Neural progenitor cell (in vitro differentiated cells): ENCODE measurements at regions not wholly inside any gene's neighbourhood (a gene's known extent, or its start where the extent isn't known, plus 50 kb on each side); places are given as distances from the start of the nearest gene placed in this dataset.
"Not testable (repeated sequence)": the region's sequence is repeated elsewhere in the genome, so short reads cannot be mapped to it uniquely, and the experiment has no call there.

Source experiments
- DNase-seq: peaks from one replicate; pipeline ENCODE4 v3.0.0-alpha.2; 2016; ENCODE audit warnings: low spot score
- H2AFZ ChIP-seq: fragments of 200-600 bp; sonication (generic); replicated peaks from 2 replicates; pipeline ENCODE4 v1.6.1; 2016; ENCODE audit warnings: antibody characterized with exemption
- H3F3A ChIP-seq: fragments of 200-600 bp; sonication (generic); 2 replicates; pipeline ENCODE4 v1.6.1; 2016; ENCODE audit warnings: antibody characterized with exemption, low read depth
- H3K27ac ChIP-seq: fragments of 200-600 bp; sonication (generic); 2 replicates; pipeline ENCODE4 v1.5.1; 2016; ENCODE audit warnings: mild to moderate bottlenecking
- H3K27me3 ChIP-seq: fragments of 200-600 bp; sonication (generic); 2 replicates; pipeline ENCODE4 v1.6.1; 2016; ENCODE audit warnings: mild to moderate bottlenecking, moderate library complexity
- H3K36me3 ChIP-seq: fragments of 200-600 bp; sonication (generic); 2 replicates; pipeline ENCODE4 v1.5.1; 2016
- H3K4me1 ChIP-seq: fragments of 200-600 bp; sonication (generic); 2 replicates; pipeline ENCODE4 v1.6.1; 2016; ENCODE audit warnings: mixed run types
- H3K4me2 ChIP-seq: fragments of 200-600 bp; sonication (generic); 2 replicates; pipeline ENCODE4 v1.6.1; 2016
- H3K4me3 ChIP-seq: fragments of 200-600 bp; sonication (generic); 2 replicates; pipeline ENCODE4 v1.5.1; 2016
- H3K79me2 ChIP-seq: fragments of 200-600 bp; sonication (generic); 2 replicates; pipeline ENCODE4 v1.6.1; 2016; ENCODE audit warnings: low read depth
- H3K9ac ChIP-seq: fragments of 200-600 bp; sonication (generic); 2 replicates; pipeline ENCODE4 v1.6.1; 2016
- H3K9me3 ChIP-seq: fragments of 200-600 bp; sonication (generic); 2 replicates; pipeline ENCODE4 v1.5.1; 2016; ENCODE audit warnings: low read depth
- H4K20me1 ChIP-seq: fragments of 200-600 bp; sonication (generic); 2 replicates; pipeline ENCODE4 v1.6.1; 2016; ENCODE audit warnings: low read depth
- H3K27ac Mint-ChIP-seq: 3 replicates; pipeline ENCODE4 v1.8.0; 2021; ENCODE audit warnings: mixed read lengths
- H3K27me3 Mint-ChIP-seq: 2 replicates; pipeline ENCODE4 v1.8.0; 2022; ENCODE audit warnings: low read depth, mild to moderate bottlenecking, inconsistent platforms, moderate library complexity, mixed read lengths; ENCODE audit not compliant: insufficient read depth
- H3K36me3 Mint-ChIP-seq: 3 replicates; pipeline ENCODE4 v1.8.0; 2021; ENCODE audit warnings: mixed read lengths
- H3K4me1 Mint-ChIP-seq: 3 replicates; pipeline ENCODE4 v1.8.0; 2021; ENCODE audit warnings: mixed read lengths
- H3K4me3 Mint-ChIP-seq: 3 replicates; pipeline ENCODE4 v1.8.0; 2021; ENCODE audit warnings: mild to moderate bottlenecking, moderate library complexity, mixed read lengths
- H3K9me3 Mint-ChIP-seq: 3 replicates; pipeline ENCODE4 v1.8.0; 2020; ENCODE audit warnings: mixed read lengths
- CTCF ChIP-seq: fragments of 200-600 bp; sonication (generic); IDR thresholded peaks from 2 replicates; pipeline ENCODE4 v1.5.1; 2017; ENCODE audit warnings: antibody characterized with exemption, mild to moderate bottlenecking
- EZH2 ChIP-seq: fragments of 200-600 bp; sonication (generic); IDR thresholded peaks from 2 replicates; pipeline ENCODE4 v1.6.1; 2017; ENCODE audit warnings: antibody characterized with exemption, mild to moderate bottlenecking, moderate library complexity
- EZH2phosphoT487 ChIP-seq: fragments of 200-600 bp; sonication (generic); IDR thresholded peaks from 2 replicates; pipeline ENCODE4 v1.6.1; 2017; ENCODE audit warnings: antibody characterized with exemption

- TF ChIP-seq CTCF (no peak), EZH2 (no peak), EZH2phosphoT487 (no peak)
- Histone ChIP-seq H3K79me2 (no peaks in the 10 kb centered on the region), H3K27me3 (no peaks in the 10 kb centered on the region), H2AFZ (no peak overlapping the region), H3K4me2 (no peak overlapping the region), H3K4me1 (peaks cover 7% of the 10 kb centered on the region), H3K36me3 (no peaks in the 10 kb centered on the region), H3F3A (peaks cover 5% of the 10 kb centered on the region), H3K9me3 (no peaks in the 10 kb centered on the region), H4K20me1 (no peaks in the 10 kb centered on the region), H3K4me3 (no peak overlapping the region), H3K9ac (no peak overlapping the region), H3K27ac (no peak overlapping the region)
- H3K27ac Mint-ChIP-seq: no peak overlapping the region
- H3K4me3 Mint-ChIP-seq: no peak overlapping the region
- no peaks in the 10 kb centered on the region for H3K4me1 Mint-ChIP-seq
- no peak for DNase-seq
- no peaks in the 10 kb centered on the region for H3K36me3 Mint-ChIP-seq
- peaks cover 8% of the 10 kb centered on the region for H3K9me3 Mint-ChIP-seq
- no peaks in the 10 kb centered on the region for H3K27me3 Mint-ChIP-seq
Observed at GRCh38 chr4:28296239-28296638, 1435.6 kb downstream of the STIM2 start.

DNA sequence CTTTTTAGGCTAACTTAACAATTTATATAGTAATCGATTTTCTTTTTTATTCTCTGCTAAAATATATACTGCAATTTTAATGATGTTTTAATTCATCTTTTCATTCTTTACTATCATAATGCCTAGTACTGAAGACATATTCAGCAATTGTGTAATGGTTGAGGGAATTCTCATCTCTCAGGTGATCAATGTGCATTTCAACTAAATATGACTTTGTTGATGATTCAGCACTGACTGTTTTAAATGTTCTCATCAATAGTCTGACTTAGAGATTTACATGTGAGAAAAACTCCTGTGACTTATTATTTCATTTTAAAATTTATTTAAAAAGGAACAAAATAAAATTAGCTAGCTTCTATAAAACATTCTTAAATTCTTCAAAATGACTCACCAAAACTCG is 1450.3 kb downstream of the STIM2 start:
- Histone ChIP-seq H3K4me3 (no peak overlapping the region), H3K36me3 (no peaks in the 10 kb centered on the region), H2AFZ (no peak overlapping the region), H3K4me2 (no peak overlapping the region), H3K27ac (no peak overlapping the region), H3K79me2 (no peaks in the 10 kb centered on the region), H3K27me3 (no peaks in the 10 kb centered on the region), H3K9me3 (no peaks in the 10 kb centered on the region), H4K20me1 (no peaks in the 10 kb centered on the region), H3K9ac (no peak overlapping the region), H3F3A (no peaks in the 10 kb centered on the region), H3K4me1 (no peaks in the 10 kb centered on the region)
- Mint-ChIP-seq H3K27ac (no peak overlapping the region), H3K9me3 (no peaks in the 10 kb centered on the region), H3K27me3 (peaks cover 2% of the 10 kb centered on the region), H3K4me1 (no peaks in the 10 kb centered on the region), H3K36me3 (no peaks in the 10 kb centered on the region), H3K4me3 (no peak overlapping the region)
- TF ChIP-seq EZH2phosphoT487 (no peak), EZH2 (no peak), CTCF (no peak)
- DNase-seq: no peak

- H3K36me3 Mint-ChIP-seq, H3K27ac Mint-ChIP-seq, H3K27ac ChIP-seq, H2AFZ ChIP-seq, H3K9me3 Mint-ChIP-seq, DNase-seq, H3K4me3 Mint-ChIP-seq, H3K36me3 ChIP-seq, H3K4me1 ChIP-seq, H3K27me3 Mint-ChIP-seq, H3K9me3 ChIP-seq, H3F3A ChIP-seq, H3K9ac ChIP-seq, H3K4me1 Mint-ChIP-seq, H4K20me1 ChIP-seq, H3K79me2 ChIP-seq, H3K27me3 ChIP-seq, H3K4me3 ChIP-seq, H3K4me2 ChIP-seq: not testable (repeated sequence)
Observed at GRCh38 chr4:28312497-28312896, 1451.9 kb downstream of the STIM2 start.

- no peak overlapping the region for H3K4me3 ChIP-seq
- H3K36me3 Mint-ChIP-seq: no peaks in the 10 kb centered on the region
- H3K27ac ChIP-seq: no peak overlapping the region
- H3K36me3 ChIP-seq: no peaks in the 10 kb centered on the region
- DNase-seq: no peak
- H3K9me3 Mint-ChIP-seq: no peaks in the 10 kb centered on the region
- H3K27ac Mint-ChIP-seq: no peak overlapping the region
- H3K9me3 ChIP-seq: no peaks in the 10 kb centered on the region
- H3K27me3 ChIP-seq: no peaks in the 10 kb centered on the region
- no peak overlapping the region for H3K4me3 Mint-ChIP-seq
- no peak for TF ChIP-seq EZH2phosphoT487
- no peak for TF ChIP-seq CTCF
- no peak for TF ChIP-seq EZH2
- H3K4me1 ChIP-seq: no peaks in the 10 kb centered on the region
- no peaks in the 10 kb centered on the region for H3K27me3 Mint-ChIP-seq
- H3F3A ChIP-seq: no peaks in the 10 kb centered on the region
- no peak overlapping the region for H3K4me2 ChIP-seq
- no peaks in the 10 kb centered on the region for H3K4me1 Mint-ChIP-seq
- H2AFZ ChIP-seq: no peak overlapping the region
- H3K79me2 ChIP-seq: no peaks in the 10 kb centered on the region
- no peaks in the 10 kb centered on the region for H4K20me1 ChIP-seq
- no peak overlapping the region for H3K9ac ChIP-seq
Observed at GRCh38 chr4:28313729-28314713, 1453.4 kb downstream of the STIM2 start.
